Stomach smooth muscle (tissue), 2 donors: ENCODE measurements at regions not wholly inside any gene's neighbourhood (a gene's known extent, or its start where the extent isn't known, plus 50 kb on each side); places are given as distances from the start of the nearest gene placed in this dataset.

Experiments
- H3K27ac ChIP-seq: one replicate; pipeline ENCODE4 v1.7.0; 2013; ENCODE audit warnings: mild to moderate bottlenecking, low read length, inconsistent platforms
- H3K27me3 ChIP-seq, 2 donors: one replicate each; pipeline ENCODE4 v1.7.0; 2013; ENCODE audit warnings: low read length in 2 of 2; ENCODE audit not compliant: insufficient read depth in 2 of 2, control insufficient read depth in 1 of 2
- H3K36me3 ChIP-seq, 2 donors: one replicate each; pipeline ENCODE4 v1.7.0; 2013; ENCODE audit warnings: low read length in 2 of 2; ENCODE audit not compliant: control insufficient read depth in 2 of 2, insufficient read depth in 2 of 2
- H3K4me1 ChIP-seq: one replicate; pipeline ENCODE4 v1.7.0; 2013; ENCODE audit warnings: low read length; ENCODE audit not compliant: control insufficient read depth, insufficient read depth
- H3K4me3 ChIP-seq, 2 donors: one replicate each; pipeline ENCODE4 v1.7.0; 2013; ENCODE audit warnings: low read length in 2 of 2
- H3K9ac ChIP-seq, 2 donors: one replicate each; pipeline ENCODE4 v1.7.0; 2013; ENCODE audit warnings: low read length in 2 of 2, mild to moderate bottlenecking in 1 of 2
- H3K9me3 ChIP-seq, 2 donors: one replicate each; pipeline ENCODE4 v1.7.0; 2013; ENCODE audit warnings: low read length in 2 of 2; ENCODE audit not compliant: control insufficient read depth in 2 of 2
- donor health status: healthy.
- donor health status: Pancreatic carcinoma.

- Histone ChIP-seq H3K4me3 (no peak overlapping the region), H3K9ac (no peak overlapping the region), H3K27me3 (no peaks in the 10 kb centered on the region), H3K9me3 (peaks cover 4% of the 10 kb centered on the region in 2 donors), H3K27ac (no peak overlapping the region), H3K4me1 (peaks cover 4% of the 10 kb centered on the region), H3K36me3 (no peaks in the 10 kb centered on the region)
Observed at GRCh38 chr13:44124352-44124751, 244.6 kb downstream of the LACC1 start.

GRCh38 chr13:44125943-44126469 lies 246.3 kb downstream of the LACC1 start:
- no peak overlapping the region for H3K4me3 ChIP-seq
- H3K27ac ChIP-seq: no peak overlapping the region
- H3K9me3 ChIP-seq: peaks cover 4% of the 10 kb centered on the region in 2 donors
- no peaks in the 10 kb centered on the region for H3K27me3 ChIP-seq
- no peak overlapping the region for H3K9ac ChIP-seq
- no peaks in the 10 kb centered on the region for H3K36me3 ChIP-seq
- peaks cover 4% of the 10 kb centered on the region for H3K4me1 ChIP-seq

- Histone ChIP-seq H3K4me1 (peaks cover 4% of the 10 kb centered on the region), H3K9ac (no peak overlapping the region), H3K9me3 (no peaks in the 10 kb centered on the region), H3K27ac (no peak overlapping the region), H3K27me3 (no peaks in the 10 kb centered on the region), H3K36me3 (no peaks in the 10 kb centered on the region), H3K4me3 (peak overlapping the region in 1 of 2 donors; percentile 24)
Observed at GRCh38 chr13:44128552-44129001, 245.0 kb upstream of the SERP2 start.

- Histone ChIP-seq H3K27ac (no peak overlapping the region), H3K9ac (no peak overlapping the region), H3K36me3 (no peaks in the 10 kb centered on the region)
Observed at GRCh38 chr13:44129418-44129817, 244.2 kb upstream of the SERP2 start.

GRCh38 chr13:44131069-44131614 lies 242.5 kb upstream of the SERP2 start:
- Histone ChIP-seq H3K9me3 (no peaks in the 10 kb centered on the region), H3K4me3 (no peak overlapping the region), H3K9ac (no peak overlapping the region), H3K36me3 (no peaks in the 10 kb centered on the region), H3K27ac (no peak overlapping the region), H3K4me1 (peaks cover 4% of the 10 kb centered on the region), H3K27me3 (no peaks in the 10 kb centered on the region)

More at GRCh38 chr13:44129418-44129817, 244.2 kb upstream of the SERP2 start:
- Histone ChIP-seq H3K4me3 (no peak overlapping the region), H3K9me3 (no peaks in the 10 kb centered on the region), H3K4me1 (peaks cover 4% of the 10 kb centered on the region), H3K27me3 (no peaks in the 10 kb centered on the region)

GRCh38 chr13:44132710-44133109 lies 240.9 kb upstream of the SERP2 start:
- no peaks in the 10 kb centered on the region for H3K27me3 ChIP-seq
- H3K4me1 ChIP-seq: peaks cover 4% of the 10 kb centered on the region
- H3K9ac ChIP-seq: no peak overlapping the region
- H3K36me3 ChIP-seq: no peaks in the 10 kb centered on the region
- no peak overlapping the region for H3K4me3 ChIP-seq
- no peak overlapping the region for H3K27ac ChIP-seq
- no peaks in the 10 kb centered on the region for H3K9me3 ChIP-seq

GRCh38 chr13:44133626-44134025 lies 240.0 kb upstream of the SERP2 start:
- no peaks in the 10 kb centered on the region for H3K27me3 ChIP-seq
- no peak overlapping the region for H3K27ac ChIP-seq
- no peaks in the 10 kb centered on the region for H3K4me1 ChIP-seq
- no peaks in the 10 kb centered on the region for H3K9me3 ChIP-seq
- H3K4me3 ChIP-seq: no peak overlapping the region
- no peak overlapping the region for H3K9ac ChIP-seq
- no peaks in the 10 kb centered on the region for H3K36me3 ChIP-seq

- Histone ChIP-seq H3K36me3 (no peaks in the 10 kb centered on the region), H3K27ac (no peak overlapping the region), H3K4me3 (no peak overlapping the region), H3K27me3 (no peaks in the 10 kb centered on the region), H3K9me3 (no peaks in the 10 kb centered on the region), H3K4me1 (no peaks in the 10 kb centered on the region), H3K9ac (no peak overlapping the region)
Observed at GRCh38 chr13:44135566-44135965, 238.1 kb upstream of the SERP2 start.

GRCh38 chr13:44136696-44137268 lies 236.8 kb upstream of the SERP2 start:
- Histone ChIP-seq H3K27ac (no peak overlapping the region), H3K9me3 (no peaks in the 10 kb centered on the region), H3K4me1 (peaks cover 7% of the 10 kb centered on the region), H3K4me3 (no peak overlapping the region), H3K36me3 (no peaks in the 10 kb centered on the region), H3K9ac (no peak overlapping the region), H3K27me3 (no peaks in the 10 kb centered on the region)

- peaks cover 7% of the 10 kb centered on the region for H3K4me1 ChIP-seq
- H3K9ac ChIP-seq: no peak overlapping the region
- no peaks in the 10 kb centered on the region for H3K27me3 ChIP-seq
- no peak overlapping the region for H3K27ac ChIP-seq
- no peaks in the 10 kb centered on the region for H3K36me3 ChIP-seq
- no peaks in the 10 kb centered on the region for H3K9me3 ChIP-seq
- H3K4me3 ChIP-seq: no peak overlapping the region
Observed at GRCh38 chr13:44137466-44137865, 236.2 kb upstream of the SERP2 start.

GRCh38 chr13:44140146-44140545 lies 233.5 kb upstream of the SERP2 start:
- H3K36me3 ChIP-seq: no peaks in the 10 kb centered on the region
- H3K4me1 ChIP-seq: peaks cover 9% of the 10 kb centered on the region
- no peak overlapping the region for H3K27ac ChIP-seq
- H3K4me3 ChIP-seq: no peak overlapping the region
- H3K9ac ChIP-seq: no peak overlapping the region
- no peaks in the 10 kb centered on the region for H3K27me3 ChIP-seq
- H3K9me3 ChIP-seq: no peaks in the 10 kb centered on the region
